WTC11 (cell line): ENCODE measurements at regions not wholly inside any gene's neighbourhood (a gene's known extent, or its start where the extent isn't known, plus 50 kb on each side); places are given as distances from the start of the nearest gene placed in this dataset.

Source experiments
- TF ChIP-seq, protein P1 (sequence below): sonication (generic); formaldehyde crosslinking; IDR thresholded peaks from 2 replicates; pipeline ENCODE4 v1.8.1; 2023; ENCODE audit warnings: mild to moderate bottlenecking, missing genetic modification reagents, moderate library complexity
- TF ChIP-seq, protein P2 (sequence below): fragments of 200-600 bp; IDR thresholded peaks from 2 replicates; pipeline ENCODE4 v1.8.0; 2022; ENCODE audit warnings: antibody characterized with exemption

DNA sequence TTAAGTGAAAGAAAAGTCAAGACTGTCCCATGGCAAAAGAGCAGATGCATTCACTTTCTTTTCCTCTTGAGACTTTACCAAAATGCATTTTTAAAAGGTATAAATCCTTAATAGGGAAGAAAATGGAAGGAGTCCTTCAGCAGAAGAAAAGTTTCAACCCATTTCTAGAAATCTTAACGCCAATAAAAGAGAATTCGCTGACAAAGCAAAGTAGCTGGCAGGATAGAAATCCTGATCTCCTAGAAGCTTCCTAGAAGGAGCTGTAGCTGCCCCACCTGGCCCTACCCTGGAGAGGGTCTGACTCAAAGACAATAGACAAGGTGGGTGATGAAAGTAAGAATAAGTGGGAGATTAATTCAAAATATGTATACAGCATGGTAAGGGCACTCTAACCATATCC lies 144.9 kb upstream of the PKDCC start:
- TF ChIP-seq, protein P1, sequence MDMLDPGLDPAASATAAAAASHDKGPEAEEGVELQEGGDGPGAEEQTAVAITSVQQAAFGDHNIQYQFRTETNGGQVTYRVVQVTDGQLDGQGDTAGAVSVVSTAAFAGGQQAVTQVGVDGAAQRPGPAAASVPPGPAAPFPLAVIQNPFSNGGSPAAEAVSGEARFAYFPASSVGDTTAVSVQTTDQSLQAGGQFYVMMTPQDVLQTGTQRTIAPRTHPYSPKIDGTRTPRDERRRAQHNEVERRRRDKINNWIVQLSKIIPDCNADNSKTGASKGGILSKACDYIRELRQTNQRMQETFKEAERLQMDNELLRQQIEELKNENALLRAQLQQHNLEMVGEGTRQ (CRISPR knock-in tag), result no peak
- TF ChIP-seq, protein P2, sequence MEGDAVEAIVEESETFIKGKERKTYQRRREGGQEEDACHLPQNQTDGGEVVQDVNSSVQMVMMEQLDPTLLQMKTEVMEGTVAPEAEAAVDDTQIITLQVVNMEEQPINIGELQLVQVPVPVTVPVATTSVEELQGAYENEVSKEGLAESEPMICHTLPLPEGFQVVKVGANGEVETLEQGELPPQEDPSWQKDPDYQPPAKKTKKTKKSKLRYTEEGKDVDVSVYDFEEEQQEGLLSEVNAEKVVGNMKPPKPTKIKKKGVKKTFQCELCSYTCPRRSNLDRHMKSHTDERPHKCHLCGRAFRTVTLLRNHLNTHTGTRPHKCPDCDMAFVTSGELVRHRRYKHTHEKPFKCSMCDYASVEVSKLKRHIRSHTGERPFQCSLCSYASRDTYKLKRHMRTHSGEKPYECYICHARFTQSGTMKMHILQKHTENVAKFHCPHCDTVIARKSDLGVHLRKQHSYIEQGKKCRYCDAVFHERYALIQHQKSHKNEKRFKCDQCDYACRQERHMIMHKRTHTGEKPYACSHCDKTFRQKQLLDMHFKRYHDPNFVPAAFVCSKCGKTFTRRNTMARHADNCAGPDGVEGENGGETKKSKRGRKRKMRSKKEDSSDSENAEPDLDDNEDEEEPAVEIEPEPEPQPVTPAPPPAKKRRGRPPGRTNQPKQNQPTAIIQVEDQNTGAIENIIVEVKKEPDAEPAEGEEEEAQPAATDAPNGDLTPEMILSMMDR, result no peak
